Mesothelial cell of epicardium (in vitro differentiated cells): ENCODE measurements at regions not wholly inside any gene's neighbourhood (a gene's known extent, or its start where the extent isn't known, plus 50 kb on each side); places are given as distances from the start of the nearest gene placed in this dataset.

Source experiments
- DNase-seq, 2 experiments: peaks; one replicate each; pipeline ENCODE4 v3.0.0; 2021; ENCODE audit warnings: low spot score in 2 of 2; ENCODE audit not compliant: unreplicated experiment in 2 of 2
- H3K27ac Mint-ChIP-seq: 2 replicates; pipeline ENCODE4 v1.8.0; 2021; ENCODE audit warnings: mixed read lengths
- H3K27me3 Mint-ChIP-seq: 2 replicates; pipeline ENCODE4 v1.8.0; 2021; ENCODE audit warnings: low read depth, mixed read lengths
- H3K36me3 Mint-ChIP-seq: 2 replicates; pipeline ENCODE4 v1.8.0; 2021; ENCODE audit warnings: mixed read lengths
- H3K4me1 Mint-ChIP-seq: 2 replicates; pipeline ENCODE4 v1.8.0; 2021; ENCODE audit warnings: mixed read lengths
- H3K4me3 Mint-ChIP-seq: 2 replicates; pipeline ENCODE4 v1.8.0; 2021; ENCODE audit warnings: mild to moderate bottlenecking, moderate library complexity, mixed read lengths
- H3K9me3 Mint-ChIP-seq: 2 replicates; pipeline ENCODE4 v1.8.0; 2021; ENCODE audit warnings: mixed read lengths
- TF ChIP-seq, protein P1 (sequence below): fragments of 200-600 bp; sonication (generic); IDR thresholded peaks from one replicate; pipeline ENCODE4 v1.5.0; 2021; ENCODE audit warnings: antibody characterized with exemption; ENCODE audit not compliant: unreplicated experiment

DNA sequence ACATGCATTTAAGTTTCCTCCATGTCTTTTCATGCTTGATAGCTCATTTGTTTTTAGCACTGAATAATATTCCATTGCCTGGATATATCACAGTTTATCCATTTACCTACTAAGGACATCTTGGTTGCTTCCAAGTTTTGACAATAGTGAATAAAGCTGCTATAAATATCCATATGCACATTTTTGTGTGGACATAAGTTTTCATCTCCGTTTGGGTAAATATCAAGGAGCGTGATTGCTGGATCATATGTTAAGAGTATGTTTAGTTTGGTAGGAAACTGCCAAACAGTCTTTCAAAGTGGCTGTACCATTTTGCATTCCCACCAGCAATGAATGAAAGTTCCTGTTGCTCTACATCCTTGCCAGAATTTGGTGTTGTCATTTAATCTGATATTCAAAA is 172.5 kb downstream of the DHX15 start:
- DNase-seq, result no peak
- TF ChIP-seq, protein P1, sequence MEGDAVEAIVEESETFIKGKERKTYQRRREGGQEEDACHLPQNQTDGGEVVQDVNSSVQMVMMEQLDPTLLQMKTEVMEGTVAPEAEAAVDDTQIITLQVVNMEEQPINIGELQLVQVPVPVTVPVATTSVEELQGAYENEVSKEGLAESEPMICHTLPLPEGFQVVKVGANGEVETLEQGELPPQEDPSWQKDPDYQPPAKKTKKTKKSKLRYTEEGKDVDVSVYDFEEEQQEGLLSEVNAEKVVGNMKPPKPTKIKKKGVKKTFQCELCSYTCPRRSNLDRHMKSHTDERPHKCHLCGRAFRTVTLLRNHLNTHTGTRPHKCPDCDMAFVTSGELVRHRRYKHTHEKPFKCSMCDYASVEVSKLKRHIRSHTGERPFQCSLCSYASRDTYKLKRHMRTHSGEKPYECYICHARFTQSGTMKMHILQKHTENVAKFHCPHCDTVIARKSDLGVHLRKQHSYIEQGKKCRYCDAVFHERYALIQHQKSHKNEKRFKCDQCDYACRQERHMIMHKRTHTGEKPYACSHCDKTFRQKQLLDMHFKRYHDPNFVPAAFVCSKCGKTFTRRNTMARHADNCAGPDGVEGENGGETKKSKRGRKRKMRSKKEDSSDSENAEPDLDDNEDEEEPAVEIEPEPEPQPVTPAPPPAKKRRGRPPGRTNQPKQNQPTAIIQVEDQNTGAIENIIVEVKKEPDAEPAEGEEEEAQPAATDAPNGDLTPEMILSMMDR, result no peak
- peaks cover 2% of the 10 kb centered on the region for H3K4me1 Mint-ChIP-seq
- no peaks in the 10 kb centered on the region for H3K36me3 Mint-ChIP-seq
- H3K27ac Mint-ChIP-seq, result no peak overlapping the region
- H3K4me3 Mint-ChIP-seq, result no peak overlapping the region
- peaks cover 42% of the 10 kb centered on the region for H3K27me3 Mint-ChIP-seq
- no peaks in the 10 kb centered on the region for H3K9me3 Mint-ChIP-seq

- Mint-ChIP-seq H3K36me3 (no peaks in the 10 kb centered on the region), H3K27me3 (peaks cover 42% of the 10 kb centered on the region), H3K9me3 (no peaks in the 10 kb centered on the region), H3K4me3 (no peak overlapping the region), H3K4me1 (peaks cover 2% of the 10 kb centered on the region), H3K27ac (no peak overlapping the region)
- TF ChIP-seq, protein P1, result no peak
- no peak for DNase-seq
Measured at GRCh38 chr4:24411299-24411698, 173.1 kb downstream of the DHX15 start.

DNA sequence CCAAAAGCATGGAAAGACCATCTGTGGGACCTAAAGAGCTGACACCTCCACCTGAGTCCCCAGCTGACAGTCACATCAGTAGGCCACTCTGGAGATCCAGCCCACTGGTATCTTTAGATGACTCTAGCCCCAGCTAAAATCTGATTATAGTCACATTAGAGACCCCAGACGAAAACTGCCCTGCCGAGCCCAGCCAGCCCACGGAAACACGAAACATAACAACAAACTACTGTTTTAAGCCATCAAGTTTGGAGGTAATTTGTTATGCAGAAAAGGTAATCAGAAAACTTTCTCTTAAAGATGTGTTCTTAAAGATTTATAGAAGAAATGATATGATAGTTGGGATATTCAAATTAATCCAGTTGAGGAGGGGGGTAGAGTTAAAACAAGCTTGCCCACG is 175.7 kb downstream of the DHX15 start:
- Mint-ChIP-seq H3K4me3 (no peak overlapping the region), H3K27ac (no peak overlapping the region), H3K27me3 (peaks cover 37% of the 10 kb centered on the region), H3K4me1 (peaks cover 2% of the 10 kb centered on the region), H3K36me3 (no peaks in the 10 kb centered on the region), H3K9me3 (no peaks in the 10 kb centered on the region)
- TF ChIP-seq, protein P1, result no peak
- DNase-seq, result no peak

DNA sequence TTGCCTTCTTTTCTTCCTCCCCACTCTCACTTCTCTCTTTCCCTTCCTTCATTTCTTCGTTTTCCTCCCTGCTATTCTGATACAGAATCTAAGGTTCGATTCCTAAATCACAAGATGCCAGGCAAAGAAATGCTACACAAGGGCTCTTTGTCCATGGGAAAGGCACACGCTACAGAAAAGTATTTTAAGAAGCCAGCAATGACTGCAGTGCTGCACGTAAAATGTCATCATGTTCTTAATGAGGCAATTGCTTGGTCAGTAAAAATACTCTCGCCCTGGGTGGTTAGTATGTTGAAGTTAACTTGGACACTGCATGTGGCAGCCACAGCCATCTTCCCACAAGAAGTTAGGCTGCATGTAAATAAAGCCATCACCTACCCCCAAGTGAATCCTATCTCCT is 178.4 kb downstream of the DHX15 start:
- H3K4me1 Mint-ChIP-seq, result no peaks in the 10 kb centered on the region
- H3K36me3 Mint-ChIP-seq, result no peaks in the 10 kb centered on the region
- H3K9me3 Mint-ChIP-seq, result no peaks in the 10 kb centered on the region
- DNase-seq, result no peak
- peaks cover 28% of the 10 kb centered on the region for H3K27me3 Mint-ChIP-seq
- H3K4me3 Mint-ChIP-seq, result no peak overlapping the region
- TF ChIP-seq, protein P1, result no peak
- no peak overlapping the region for H3K27ac Mint-ChIP-seq

DNA sequence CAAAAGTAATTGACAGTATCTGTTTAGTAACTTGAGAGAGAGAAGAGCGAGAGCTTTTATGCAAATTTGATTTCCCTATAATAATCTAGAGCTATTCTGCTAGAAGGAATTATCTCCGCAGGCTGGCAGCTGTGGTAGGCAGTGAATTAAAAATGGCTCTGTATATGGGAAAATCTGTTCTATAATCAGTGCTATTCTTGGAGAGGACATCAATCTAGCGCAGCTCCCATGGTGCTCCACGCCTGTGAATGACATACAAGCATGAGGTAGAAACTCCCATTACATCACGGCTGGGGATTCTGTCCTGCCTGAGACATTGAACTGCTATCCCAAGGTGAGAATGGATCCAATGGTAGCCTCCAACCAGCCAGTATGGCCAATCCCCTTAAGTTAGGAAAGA is 179.0 kb downstream of the DHX15 start:
- Mint-ChIP-seq H3K36me3 (no peaks in the 10 kb centered on the region), H3K4me1 (no peaks in the 10 kb centered on the region), H3K9me3 (no peaks in the 10 kb centered on the region), H3K4me3 (no peak overlapping the region), H3K27ac (no peak overlapping the region), H3K27me3 (peaks cover 25% of the 10 kb centered on the region)
- TF ChIP-seq, protein P1, result no peak
- DNase-seq, result no peak

- Mint-ChIP-seq H3K27ac (no peak overlapping the region), H3K9me3 (no peaks in the 10 kb centered on the region), H3K36me3 (no peaks in the 10 kb centered on the region), H3K4me1 (no peaks in the 10 kb centered on the region), H3K27me3 (peaks cover 26% of the 10 kb centered on the region), H3K4me3 (no peak overlapping the region)
- no peak for DNase-seq
- TF ChIP-seq, protein P1, result no peak
Measured at GRCh38 chr4:24404281-24404680, 180.1 kb downstream of the DHX15 start.
